ENCODE measurements at regions not wholly inside any gene's neighbourhood (a gene's known extent, or its start where the extent isn't known, plus 50 kb on each side); places are given as distances from the start of the nearest gene placed in this dataset.

GRCh38 chrX:124502599-124502998, 156.2 kb downstream of the SH2D1A start:
- in situ Hi-C loops (cut with MboI; ENCODE audit: low pct_ligation_motif_present in 1 of 4, low pct_unique_long_range_greater_than_20kb in 1 of 4, low sequenced_read_pairs in 3 of 4) = no loop called here
- H3K4me3 ChIP-seq = no peak overlapping the region
- H3K9me3 ChIP-seq = no peaks in the 10 kb centered on the region
- H3K27ac ChIP-seq = no peak overlapping the region
- TF ChIP-seq POLR2AphosphoS5 (IDR thresholded peaks at IDR 0.05) = no peak
- WGBS, 2 donors (ENCODE audit: low coverage in 1 of 2) = 86% methylated on average over 3 of the region's 3 CpGs; no CpG with 5 or more reads in 1 of the 2 donors
- intact Hi-C loops (cut with DNase I; ENCODE audit: low total_unique reads) = no loop called here
- H3K27me3 ChIP-seq = no peaks in the 10 kb centered on the region
- no peaks in the 10 kb centered on the region for H3K4me1 ChIP-seq
- no peak for DNase-seq
- no peaks in the 10 kb centered on the region for H3K36me3 ChIP-seq

- no peaks in the 10 kb centered on the region for H3K36me3 ChIP-seq
- H3K4me1 ChIP-seq = no peaks in the 10 kb centered on the region
- in situ Hi-C loops (cut with MboI; ENCODE audit: low pct_ligation_motif_present in 1 of 4, low pct_unique_long_range_greater_than_20kb in 1 of 4, low sequenced_read_pairs in 3 of 4) = no loop called here
- WGBS, 2 donors (ENCODE audit: low coverage in 1 of 2) = 49% methylated on average over 7 of the region's 7 CpGs; no CpG with 5 or more reads in 1 of the 2 donors
- intact Hi-C loops (cut with DNase I; ENCODE audit: low total_unique reads) = no loop called here
- H3K27ac ChIP-seq = no peak overlapping the region
- no peak for TF ChIP-seq EP300 (IDR thresholded peaks at IDR 0.05; ENCODE audit: low read depth)
- no peak for TF ChIP-seq POLR2AphosphoS5 (IDR thresholded peaks at IDR 0.05)
- no peak for TF ChIP-seq POLR2A (IDR thresholded peaks at IDR 0.05)
- TF ChIP-seq, protein P1, sequence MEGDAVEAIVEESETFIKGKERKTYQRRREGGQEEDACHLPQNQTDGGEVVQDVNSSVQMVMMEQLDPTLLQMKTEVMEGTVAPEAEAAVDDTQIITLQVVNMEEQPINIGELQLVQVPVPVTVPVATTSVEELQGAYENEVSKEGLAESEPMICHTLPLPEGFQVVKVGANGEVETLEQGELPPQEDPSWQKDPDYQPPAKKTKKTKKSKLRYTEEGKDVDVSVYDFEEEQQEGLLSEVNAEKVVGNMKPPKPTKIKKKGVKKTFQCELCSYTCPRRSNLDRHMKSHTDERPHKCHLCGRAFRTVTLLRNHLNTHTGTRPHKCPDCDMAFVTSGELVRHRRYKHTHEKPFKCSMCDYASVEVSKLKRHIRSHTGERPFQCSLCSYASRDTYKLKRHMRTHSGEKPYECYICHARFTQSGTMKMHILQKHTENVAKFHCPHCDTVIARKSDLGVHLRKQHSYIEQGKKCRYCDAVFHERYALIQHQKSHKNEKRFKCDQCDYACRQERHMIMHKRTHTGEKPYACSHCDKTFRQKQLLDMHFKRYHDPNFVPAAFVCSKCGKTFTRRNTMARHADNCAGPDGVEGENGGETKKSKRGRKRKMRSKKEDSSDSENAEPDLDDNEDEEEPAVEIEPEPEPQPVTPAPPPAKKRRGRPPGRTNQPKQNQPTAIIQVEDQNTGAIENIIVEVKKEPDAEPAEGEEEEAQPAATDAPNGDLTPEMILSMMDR (IDR thresholded peaks at IDR 0.05) = no peak
- no peak overlapping the region for H3K4me3 ChIP-seq
- DNase-seq = no peak
- H3K27me3 ChIP-seq = no peaks in the 10 kb centered on the region
- no peaks in the 10 kb centered on the region for H3K9me3 ChIP-seq
Observed at GRCh38 chrX:124504111-124504983, 158.0 kb downstream of the SH2D1A start.

- Histone ChIP-seq H3K36me3 (no peaks in the 10 kb centered on the region), H3K27me3 (no peaks in the 10 kb centered on the region), H3K4me1 (no peaks in the 10 kb centered on the region), H3K9me3 (no peaks in the 10 kb centered on the region), H3K4me3 (no peak overlapping the region), H3K27ac (no peak overlapping the region)
- no peak for TF ChIP-seq POLR2AphosphoS5 (IDR thresholded peaks at IDR 0.05)
- TF ChIP-seq, protein P1 (IDR thresholded peaks at IDR 0.05) = no peak
- no peak for TF ChIP-seq POLR2A (IDR thresholded peaks at IDR 0.05)
- no peak for TF ChIP-seq EP300 (IDR thresholded peaks at IDR 0.05; ENCODE audit: low read depth)
- DNase-seq = no peak
- in situ Hi-C loops (cut with MboI; ENCODE audit: low pct_ligation_motif_present in 1 of 4, low pct_unique_long_range_greater_than_20kb in 1 of 4, low sequenced_read_pairs in 3 of 4) = no loop called here
- intact Hi-C loops (cut with DNase I; ENCODE audit: low total_unique reads) = no loop called here
- 79% methylated on average over 3 of the region's 3 CpGs; no CpG with 5 or more reads in 1 of the 2 donors for WGBS, 2 donors (ENCODE audit: low coverage in 1 of 2)
Observed at GRCh38 chrX:124506066-124506465, 159.7 kb downstream of the SH2D1A start.

GRCh38 chrX:124507246-124507645, 160.9 kb downstream of the SH2D1A start:
- intact Hi-C loops (cut with DNase I; ENCODE audit: low total_unique reads) = no loop called here
- DNase-seq = no peak
- 69% methylated on average over 2 of the region's 2 CpGs; no CpG with 5 or more reads in 1 of the 2 donors for WGBS, 2 donors (ENCODE audit: low coverage in 1 of 2)

More at GRCh38 chrX:124507246-124507645, 160.9 kb downstream of the SH2D1A start:
- in situ Hi-C loops (cut with MboI; ENCODE audit: low pct_ligation_motif_present in 1 of 4, low pct_unique_long_range_greater_than_20kb in 1 of 4, low sequenced_read_pairs in 3 of 4) = no loop called here
- H3K4me1 ChIP-seq = no peaks in the 10 kb centered on the region
- no peak overlapping the region for H3K27ac ChIP-seq
- no peaks in the 10 kb centered on the region for H3K27me3 ChIP-seq
- TF ChIP-seq EP300 (IDR thresholded peaks at IDR 0.05; ENCODE audit: low read depth) (no peak), POLR2A (IDR thresholded peaks at IDR 0.05) (no peak), POLR2AphosphoS5 (IDR thresholded peaks at IDR 0.05) (no peak)
- TF ChIP-seq, protein P1 (IDR thresholded peaks at IDR 0.05) = no peak
- H3K4me3 ChIP-seq = no peak overlapping the region
- no peaks in the 10 kb centered on the region for H3K36me3 ChIP-seq
- H3K9me3 ChIP-seq = no peaks in the 10 kb centered on the region

Measured in transverse colon (tissue), 4 donors.